GM21381 (cell line): ENCODE measurements at regions not wholly inside any gene's neighbourhood (a gene's known extent, or its start where the extent isn't known, plus 50 kb on each side); places are given as distances from the start of the nearest gene placed in this dataset.

Experiments used
- ATAC-seq: cut with Tn5 transposase; IDR thresholded peaks from one replicate; pipeline ENCODE4 v1.9.1; 2021; ENCODE audit warnings: mild to moderate bottlenecking, moderate library complexity; ENCODE audit not compliant: unreplicated experiment

DNA sequence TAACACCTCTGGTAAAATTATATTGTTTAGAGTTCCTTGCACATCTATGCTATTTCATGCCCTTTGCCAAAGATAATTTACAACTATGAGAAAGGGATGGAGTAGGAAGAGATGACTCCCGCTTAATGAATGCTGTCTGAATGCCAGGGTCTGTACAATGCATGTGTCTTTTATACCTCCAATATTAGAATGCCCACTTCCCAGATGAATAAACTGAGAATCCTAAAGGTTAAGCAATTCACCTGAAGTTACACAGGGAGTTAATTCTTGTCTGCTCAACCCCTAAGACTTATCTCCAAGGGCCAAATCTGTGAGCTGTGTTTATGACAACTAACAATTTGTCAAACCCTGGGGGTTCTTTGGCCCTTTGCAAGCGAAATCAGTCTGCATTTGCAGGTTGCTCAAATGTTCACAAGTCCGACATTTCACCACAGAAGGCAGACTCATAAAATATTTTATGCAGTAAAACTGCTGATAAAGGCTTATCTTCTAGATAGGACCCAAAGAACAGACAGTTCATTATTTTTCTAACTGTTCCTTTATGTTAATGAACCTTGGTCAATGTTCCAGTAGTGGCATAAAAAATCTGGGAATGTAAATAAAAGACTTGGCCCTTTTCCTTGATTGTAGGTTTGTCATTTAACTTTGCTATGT lies 50.2 kb upstream of the ATP1A1 start:
- ATAC-seq = no peak
